Right lung (tissue), 2 donors: ENCODE measurements at regions not wholly inside any gene's neighbourhood (a gene's known extent, or its start where the extent isn't known, plus 50 kb on each side); places are given as distances from the start of the nearest gene placed in this dataset.
"Not testable (repeated sequence)": the region's sequence is repeated elsewhere in the genome, so short reads cannot be mapped to it uniquely, and the experiment has no call there.

Source experiments
- DNase-seq, 2 donors: peaks; one replicate each; pipeline ENCODE4 v3.0.0-alpha.2; 2013

- no peak for DNase-seq
These were observed 699.0 kb downstream of the MAT2B start for GRCh38 chr5:164204338-164204946.

GRCh38 chr5:164206196-164206595, 700.8 kb downstream of the MAT2B start:
- no peak for DNase-seq

- no peak for DNase-seq
These were observed 702.2 kb downstream of the MAT2B start for GRCh38 chr5:164207646-164208045.

GRCh38 chr5:164210491-164210890, 705.1 kb downstream of the MAT2B start:
- DNase-seq: peak; percentile 14

- DNase-seq: no peak
These were observed 709.3 kb downstream of the MAT2B start for GRCh38 chr5:164214698-164215097.

- no peak for DNase-seq
These were observed 712.0 kb downstream of the MAT2B start for GRCh38 chr5:164217464-164217863.

- DNase-seq: no peak
These were observed 715.1 kb downstream of the MAT2B start for GRCh38 chr5:164220522-164220921.

- DNase-seq: no peak
These were observed 718.8 kb downstream of the MAT2B start for GRCh38 chr5:164224236-164224635.

- DNase-seq: no peak
These were observed 719.4 kb downstream of the MAT2B start for GRCh38 chr5:164224772-164225171.

GRCh38 chr5:164230341-164230740, 724.9 kb downstream of the MAT2B start:
- no peak for DNase-seq

- DNase-seq: peak; percentile 24 to 41
These were observed 728.4 kb downstream of the MAT2B start for GRCh38 chr5:164233791-164234190.

- peak; percentile 8 to 11 for DNase-seq
These were observed 728.9 kb downstream of the MAT2B start for GRCh38 chr5:164234321-164234720.

- peak; percentile 85 to 89 for DNase-seq
These were observed 730.0 kb downstream of the MAT2B start for GRCh38 chr5:164235300-164235891.

- DNase-seq: no peak
These were observed 732.1 kb downstream of the MAT2B start for GRCh38 chr5:164237486-164237885.

GRCh38 chr5:164251781-164252180, 746.4 kb downstream of the MAT2B start:
- not testable (repeated sequence) for DNase-seq

- no peak for DNase-seq
These were observed 748.3 kb downstream of the MAT2B start for GRCh38 chr5:164253764-164254163.

GRCh38 chr5:164255598-164256213, 750.3 kb downstream of the MAT2B start:
- DNase-seq: no peak

GRCh38 chr5:164256351-164256750, 750.9 kb downstream of the MAT2B start:
- no peak for DNase-seq

- DNase-seq: no peak
These were observed 751.5 kb downstream of the MAT2B start for GRCh38 chr5:164256954-164257353.

GRCh38 chr5:164265566-164265965, 760.1 kb downstream of the MAT2B start:
- peak in 1 of 2 donors; percentile 3 for DNase-seq

- DNase-seq: no peak
These were observed 761.2 kb downstream of the MAT2B start for GRCh38 chr5:164266571-164266970.

GRCh38 chr5:164277720-164278119, 772.3 kb downstream of the MAT2B start:
- no peak for DNase-seq

- DNase-seq: no peak
These were observed 784.1 kb downstream of the MAT2B start for GRCh38 chr5:164289526-164289925.
